Sigmoid colon (tissue), 3 donors: ENCODE measurements at regions not wholly inside any gene's neighbourhood (a gene's known extent, or its start where the extent isn't known, plus 50 kb on each side); places are given as distances from the start of the nearest gene placed in this dataset.

Source experiments
- POLR2A ChIP-seq, 2 donors: fragments of 450-650 bp; IDR thresholded peaks; one replicate each; pipeline ENCODE4 v1.6.1; 2016; ENCODE audit warnings: antibody characterized with exemption in 2 of 2, mild to moderate bottlenecking in 2 of 2, moderate library complexity in 2 of 2
- TF ChIP-seq, protein P1 (sequence below), 4 experiments: fragments of 450-650 bp in 3 of 4; fragments of 200-600 bp in 1 of 4; IDR thresholded peaks; one replicate each; pipeline ENCODE4 v1.5.1; 2016 to 2019; ENCODE audit warnings: antibody characterized with exemption in 4 of 4, mild to moderate bottlenecking in 3 of 4, moderate library complexity in 2 of 4

DNA sequence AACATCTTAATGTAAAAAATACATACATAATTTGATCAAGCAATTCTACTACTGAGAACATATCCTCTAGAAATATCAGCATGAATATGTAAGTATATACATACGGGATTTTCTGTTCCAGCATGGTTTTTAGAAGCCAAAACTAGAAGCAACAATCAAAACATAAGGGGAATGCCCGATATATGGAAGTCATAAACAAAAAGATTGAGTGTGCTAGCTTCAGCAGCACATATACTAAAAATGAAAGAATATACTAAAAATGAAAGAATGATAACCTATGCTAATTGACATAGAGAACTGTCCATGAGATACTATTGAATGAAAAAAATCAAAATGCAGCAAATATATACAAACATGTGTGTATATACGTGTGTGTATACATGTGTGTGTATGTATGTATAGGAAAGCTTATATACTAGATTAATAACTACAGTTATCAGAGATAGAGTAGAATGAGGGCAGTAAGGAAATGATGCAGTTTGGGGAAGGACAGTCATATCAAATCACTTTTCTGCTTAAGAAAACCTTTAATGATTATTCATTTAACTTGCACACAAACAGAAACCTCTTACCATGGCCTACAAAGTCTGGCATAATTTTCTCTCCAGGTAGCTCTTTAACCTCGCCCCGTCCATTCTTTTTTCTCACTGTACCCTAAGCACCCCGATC is 72.9 kb downstream of the NPY start:
- TF ChIP-seq, protein P1, sequence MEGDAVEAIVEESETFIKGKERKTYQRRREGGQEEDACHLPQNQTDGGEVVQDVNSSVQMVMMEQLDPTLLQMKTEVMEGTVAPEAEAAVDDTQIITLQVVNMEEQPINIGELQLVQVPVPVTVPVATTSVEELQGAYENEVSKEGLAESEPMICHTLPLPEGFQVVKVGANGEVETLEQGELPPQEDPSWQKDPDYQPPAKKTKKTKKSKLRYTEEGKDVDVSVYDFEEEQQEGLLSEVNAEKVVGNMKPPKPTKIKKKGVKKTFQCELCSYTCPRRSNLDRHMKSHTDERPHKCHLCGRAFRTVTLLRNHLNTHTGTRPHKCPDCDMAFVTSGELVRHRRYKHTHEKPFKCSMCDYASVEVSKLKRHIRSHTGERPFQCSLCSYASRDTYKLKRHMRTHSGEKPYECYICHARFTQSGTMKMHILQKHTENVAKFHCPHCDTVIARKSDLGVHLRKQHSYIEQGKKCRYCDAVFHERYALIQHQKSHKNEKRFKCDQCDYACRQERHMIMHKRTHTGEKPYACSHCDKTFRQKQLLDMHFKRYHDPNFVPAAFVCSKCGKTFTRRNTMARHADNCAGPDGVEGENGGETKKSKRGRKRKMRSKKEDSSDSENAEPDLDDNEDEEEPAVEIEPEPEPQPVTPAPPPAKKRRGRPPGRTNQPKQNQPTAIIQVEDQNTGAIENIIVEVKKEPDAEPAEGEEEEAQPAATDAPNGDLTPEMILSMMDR (IDR thresholded peaks at IDR 0.05): no peak
- no peak for TF ChIP-seq POLR2A (IDR thresholded peaks at IDR 0.05)
